ENCODE measurements at regions not wholly inside any gene's neighbourhood (a gene's known extent, or its start where the extent isn't known, plus 50 kb on each side); places are given as distances from the start of the nearest gene placed in this dataset.

DNA sequence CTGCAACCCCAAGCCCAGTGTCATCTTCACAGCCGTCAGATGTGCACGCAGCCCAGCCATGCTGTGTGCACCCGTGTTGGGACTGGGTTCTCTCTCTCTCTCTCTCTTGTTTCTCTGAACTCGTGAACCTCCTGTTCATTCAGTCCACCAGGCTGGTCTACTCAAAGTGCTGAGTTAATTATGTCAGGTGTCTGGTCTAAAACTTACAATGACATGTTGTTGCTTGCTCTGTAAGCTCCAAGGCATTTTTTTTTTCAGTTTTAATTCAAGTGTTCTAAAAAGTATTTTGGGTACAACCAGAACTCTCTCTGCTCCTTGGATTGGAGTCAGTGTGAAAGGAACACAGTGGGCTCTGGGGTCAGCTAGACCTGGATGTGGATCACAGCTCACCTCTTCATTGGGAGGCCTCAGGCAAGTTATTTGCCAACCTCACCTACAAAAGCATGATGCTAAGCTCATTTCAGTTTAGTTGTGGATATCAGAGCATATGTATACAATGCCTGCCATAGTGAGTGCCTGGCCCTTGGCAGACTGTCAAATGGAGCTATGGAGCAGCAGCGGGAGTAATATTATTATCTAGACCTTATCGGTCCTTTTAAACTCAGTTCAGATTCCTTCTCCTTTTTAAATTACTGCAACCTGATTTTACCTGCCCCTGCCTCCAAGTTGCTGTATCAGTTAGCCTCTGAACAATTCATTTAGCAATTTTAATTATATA is 59.5 kb downstream of the PLEKHG1 start (continued):
- TF ChIP-seq REST (IDR thresholded peaks at IDR 0.05; ENCODE audit: low read depth, low read length) (no peak), WRNIP1 (IDR thresholded peaks at IDR 0.05; ENCODE audit: borderline replicate concordance, low read depth, low read length) (no peak), TARDBP (IDR thresholded peaks at IDR 0.05; ENCODE audit: borderline replicate concordance) (no peak), ZNF592 (IDR thresholded peaks at IDR 0.05) (no peak), GATAD2B (conservative IDR thresholded peaks at IDR 0.05; ENCODE audit: low read depth) (no peak), POLR2A (IDR thresholded peaks at IDR 0.05; ENCODE audit: low read depth, low read length) (no peak)

All from GM12878 (cell line).